Hepatocyte (in vitro differentiated cells): ENCODE measurements at regions not wholly inside any gene's neighbourhood (a gene's known extent, or its start where the extent isn't known, plus 50 kb on each side); places are given as distances from the start of the nearest gene placed in this dataset. TPM values are rescaled to one million over a fixed set of nuclear protein-coding genes. Genes with fewer than 3 reads are reported as not detected.

Experiments
- DNase-seq: peaks from one replicate; pipeline ENCODE4 v3.0.0-alpha.2; 2016; ENCODE audit warnings: low spot score
- H2AFZ ChIP-seq: fragments of 200-600 bp; sonication (generic); 2 replicates; pipeline ENCODE4 v1.6.0; 2016; ENCODE audit warnings: antibody characterized with exemption, mild to moderate bottlenecking
- H3K27ac ChIP-seq: fragments of 200-600 bp; sonication (generic); 2 replicates; pipeline ENCODE4 v1.5.1; 2016; ENCODE audit warnings: mild to moderate bottlenecking
- H3K27me3 ChIP-seq: fragments of 200-600 bp; sonication (generic); 2 replicates; pipeline ENCODE4 v1.6.1; 2016
- H3K36me3 ChIP-seq: fragments of 200-600 bp; sonication (generic); replicated peaks from 2 replicates; pipeline ENCODE4 v1.5.1; 2016; ENCODE audit warnings: low read depth; ENCODE audit not compliant: insufficient read depth
- H3K4me1 ChIP-seq: fragments of 200-600 bp; sonication (generic); 2 replicates; pipeline ENCODE4 v1.5.1; 2016; ENCODE audit warnings: mild to moderate bottlenecking, moderate library complexity; ENCODE audit not compliant: insufficient read depth
- H3K4me2 ChIP-seq: fragments of 200-600 bp; sonication (generic); 2 replicates; pipeline ENCODE4 v1.6.0; 2016
- H3K4me3 ChIP-seq: fragments of 200-600 bp; sonication (generic); 2 replicates; pipeline ENCODE4 v1.5.1; 2016; ENCODE audit warnings: mild to moderate bottlenecking
- H3K79me2 ChIP-seq: fragments of 200-600 bp; sonication (generic); 2 replicates; pipeline ENCODE4 v1.6.0; 2017; ENCODE audit warnings: mild to moderate bottlenecking
- H3K9me2 ChIP-seq: fragments of 200-600 bp; sonication (generic); replicated peaks from 2 replicates; pipeline ENCODE4 v1.6.0; 2017; ENCODE audit warnings: mild to moderate bottlenecking; ENCODE audit not compliant: insufficient read depth
- H3K9me3 ChIP-seq: fragments of 200-600 bp; sonication (generic); 2 replicates; pipeline ENCODE4 v1.5.1; 2016; ENCODE audit warnings: low read depth, mild to moderate bottlenecking
- H4K20me1 ChIP-seq: fragments of 200-600 bp; sonication (generic); 2 replicates; pipeline ENCODE4 v1.6.0; 2016; ENCODE audit warnings: mild to moderate bottlenecking; ENCODE audit not compliant: insufficient read depth, poor library complexity, severe bottlenecking
- CTCF ChIP-seq: fragments of 200-600 bp; sonication (generic); IDR thresholded peaks from 2 replicates; pipeline ENCODE4 v1.5.1; 2016; ENCODE audit warnings: antibody characterized with exemption, mild to moderate bottlenecking; ENCODE audit not compliant: poor library complexity
- EZH2 ChIP-seq: fragments of 200-600 bp; sonication (generic); IDR thresholded peaks from 2 replicates; pipeline ENCODE4 v1.6.1; 2016; ENCODE audit warnings: antibody characterized with exemption, mild to moderate bottlenecking, borderline replicate concordance
- EZH2phosphoT487 ChIP-seq: fragments of 200-600 bp; sonication (generic); IDR thresholded peaks from one replicate; pipeline ENCODE4 v1.6.1; 2018; ENCODE audit warnings: antibody characterized with exemption, mild to moderate bottlenecking, low read depth, moderate library complexity; ENCODE audit not compliant: unreplicated experiment, severe bottlenecking
- WGBS: methylation state at CpG from one replicate; pipeline ENCODE4 v1.1.6; 2016; ENCODE audit warnings: low lambda C conversion rate; ENCODE audit errors: missing lambda C conversion rate; 5-methylcytosine and 5-hydroxymethylcytosine counted together
- small RNA-seq: library from RNA; depleted of rRNA; stranded (forward); fragments of <200 nt; gene quantifications from one replicate; pipeline ENCODE3, GENCODE V24; 2014

- Histone ChIP-seq H3K9me3 (no peaks in the 10 kb centered on the region), H3K4me2 (no peak overlapping the region), H4K20me1 (no peaks in the 10 kb centered on the region), H3K4me3 (no peak overlapping the region), H3K36me3 (no peaks in the 10 kb centered on the region), H3K27ac (no peak overlapping the region), H3K27me3 (no peaks in the 10 kb centered on the region), H2AFZ (no peak overlapping the region), H3K9me2 (no peaks in the 10 kb centered on the region), H3K79me2 (no peaks in the 10 kb centered on the region), H3K4me1 (no peaks in the 10 kb centered on the region)
- no peak for TF ChIP-seq EZH2phosphoT487
- no peak for TF ChIP-seq EZH2
- no peak for TF ChIP-seq CTCF
- WGBS: 71% methylated on average over 1 of the region's 1 CpG
- DNase-seq: no peak
Observed at GRCh38 chrX:106510713-106511403, 100.9 kb upstream of the RADX start.

Small RNAs in the stretch of these regions (small RNA-seq; reads per million reads assigned to genes)
- gene AL133271.1 (not detected), gene RF00019 (not detected)
